Esophagus muscularis mucosa (tissue), 4 donors: ENCODE measurements at regions not wholly inside any gene's neighbourhood (a gene's known extent, or its start where the extent isn't known, plus 50 kb on each side); places are given as distances from the start of the nearest gene placed in this dataset.

Experiments used
- EP300 ChIP-seq: sonication (generic); formaldehyde crosslinking; IDR thresholded peaks from one replicate; pipeline ENCODE4 v1.6.1; 2017; ENCODE audit warnings: antibody characterized with exemption
- POLR2A ChIP-seq: fragments of 450-650 bp; IDR thresholded peaks from one replicate; pipeline ENCODE4 v1.6.1; 2017; ENCODE audit warnings: antibody characterized with exemption, moderate library complexity, mild to moderate bottlenecking, low read depth
- POLR2AphosphoS5 ChIP-seq, 2 donors: sonication (generic); formaldehyde crosslinking; IDR thresholded peaks; one replicate each; pipeline ENCODE4 v1.6.1; 2017; ENCODE audit warnings: antibody characterized with exemption in 2 of 2
- TF ChIP-seq, protein P1 (sequence below), 3 experiments: fragments of 200-600 bp in 2 of 3; fragments of 450-650 bp in 1 of 3; sonication (generic) in 2 of 3; IDR thresholded peaks; one replicate each; pipeline ENCODE4 v1.5.1; 2017 to 2019; ENCODE audit warnings: antibody characterized with exemption in 3 of 3, mild to moderate bottlenecking in 2 of 3, moderate library complexity in 1 of 3

DNA sequence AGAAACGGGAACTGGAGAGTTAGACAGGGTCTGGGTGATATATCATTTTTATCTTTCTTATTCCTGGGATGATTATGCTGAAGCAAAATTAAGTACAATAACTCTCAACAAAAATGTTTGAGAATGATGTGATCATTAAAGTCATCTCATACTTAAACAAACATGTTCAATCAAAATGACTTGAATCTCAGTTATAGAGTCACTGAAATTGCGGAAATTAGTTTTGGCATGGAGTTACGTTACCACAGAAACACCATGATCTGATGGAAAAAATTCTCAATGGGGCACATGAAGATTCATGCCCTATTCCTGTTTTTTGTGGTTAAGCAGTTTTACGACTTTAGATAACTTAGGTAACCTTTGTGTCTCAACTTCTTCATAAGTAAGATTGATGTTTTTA lies 757.7 kb downstream of the EPHA4 start:
- TF ChIP-seq EP300 = no peak
- TF ChIP-seq, protein P1, sequence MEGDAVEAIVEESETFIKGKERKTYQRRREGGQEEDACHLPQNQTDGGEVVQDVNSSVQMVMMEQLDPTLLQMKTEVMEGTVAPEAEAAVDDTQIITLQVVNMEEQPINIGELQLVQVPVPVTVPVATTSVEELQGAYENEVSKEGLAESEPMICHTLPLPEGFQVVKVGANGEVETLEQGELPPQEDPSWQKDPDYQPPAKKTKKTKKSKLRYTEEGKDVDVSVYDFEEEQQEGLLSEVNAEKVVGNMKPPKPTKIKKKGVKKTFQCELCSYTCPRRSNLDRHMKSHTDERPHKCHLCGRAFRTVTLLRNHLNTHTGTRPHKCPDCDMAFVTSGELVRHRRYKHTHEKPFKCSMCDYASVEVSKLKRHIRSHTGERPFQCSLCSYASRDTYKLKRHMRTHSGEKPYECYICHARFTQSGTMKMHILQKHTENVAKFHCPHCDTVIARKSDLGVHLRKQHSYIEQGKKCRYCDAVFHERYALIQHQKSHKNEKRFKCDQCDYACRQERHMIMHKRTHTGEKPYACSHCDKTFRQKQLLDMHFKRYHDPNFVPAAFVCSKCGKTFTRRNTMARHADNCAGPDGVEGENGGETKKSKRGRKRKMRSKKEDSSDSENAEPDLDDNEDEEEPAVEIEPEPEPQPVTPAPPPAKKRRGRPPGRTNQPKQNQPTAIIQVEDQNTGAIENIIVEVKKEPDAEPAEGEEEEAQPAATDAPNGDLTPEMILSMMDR (IDR thresholded peaks at IDR 0.05) = no peak
- no peak for TF ChIP-seq POLR2A
- no peak for TF ChIP-seq POLR2AphosphoS5 (IDR thresholded peaks at IDR 0.05)
